ENCODE measurements at regions not wholly inside any gene's neighbourhood (a gene's known extent, or its start where the extent isn't known, plus 50 kb on each side); places are given as distances from the start of the nearest gene placed in this dataset.

GRCh38 chr2:57180042-57180567 is 866.5 kb upstream of the VRK2 start:
- Histone ChIP-seq H3K4me3 (ENCODE audit: insufficient read depth, low read length, poor library complexity, severe bottlenecking) (no peak overlapping the region), H3K4me2 (ENCODE audit: low read depth, low read length, poor library complexity, severe bottlenecking) (no peak overlapping the region), H3K27ac (ENCODE audit: low read depth, low read length) (no peak overlapping the region), H3K79me2 (ENCODE audit: insufficient read depth, low read length) (no peaks in the 10 kb centered on the region), H3K9me3 (ENCODE audit: insufficient read depth, low read length) (no peaks in the 10 kb centered on the region), H4K20me1 (ENCODE audit: low read depth, low read length) (no peaks in the 10 kb centered on the region), H3K36me3 (ENCODE audit: low read length) (no peaks in the 10 kb centered on the region), H3F3A (ENCODE audit: insufficient read depth) (no peaks in the 10 kb centered on the region), H2AFZ (ENCODE audit: low read depth, low read length, severe bottlenecking) (no peak overlapping the region), H3K9me2 (replicated peaks; ENCODE audit: insufficient read depth, low read length) (no peaks in the 10 kb centered on the region), H3K9ac (ENCODE audit: low read length) (no peak overlapping the region), H3K27me3 (ENCODE audit: low read length) (no peaks in the 10 kb centered on the region)
- TF ChIP-seq EZH2phosphoT487 (conservative IDR thresholded peaks at IDR 0.05; ENCODE audit: low read length), result no peak
- TF ChIP-seq CTCF (IDR thresholded peaks at IDR 0.05; ENCODE audit: insufficient read depth, low read length, poor library complexity, severe bottlenecking), result no peak

GRCh38 chr2:57180678-57181077 is 865.9 kb upstream of the VRK2 start:
- H3K36me3 ChIP-seq (ENCODE audit: low read length), result no peaks in the 10 kb centered on the region
- H3K4me3 ChIP-seq (ENCODE audit: insufficient read depth, low read length, poor library complexity, severe bottlenecking), result no peak overlapping the region
- H3K27me3 ChIP-seq (ENCODE audit: low read length), result no peaks in the 10 kb centered on the region
- H3K9ac ChIP-seq (ENCODE audit: low read length), result no peak overlapping the region
- no peak overlapping the region for H2AFZ ChIP-seq (ENCODE audit: low read depth, low read length, severe bottlenecking)
- H3F3A ChIP-seq (ENCODE audit: insufficient read depth), result no peaks in the 10 kb centered on the region
- H3K4me2 ChIP-seq (ENCODE audit: low read depth, low read length, poor library complexity, severe bottlenecking), result no peak overlapping the region
- no peaks in the 10 kb centered on the region for H3K9me3 ChIP-seq (ENCODE audit: insufficient read depth, low read length)
- no peak for TF ChIP-seq CTCF (IDR thresholded peaks at IDR 0.05; ENCODE audit: insufficient read depth, low read length, poor library complexity, severe bottlenecking)
- no peak for TF ChIP-seq EZH2phosphoT487 (conservative IDR thresholded peaks at IDR 0.05; ENCODE audit: low read length)
- H3K27ac ChIP-seq (ENCODE audit: low read depth, low read length), result no peak overlapping the region
- no peaks in the 10 kb centered on the region for H3K79me2 ChIP-seq (ENCODE audit: insufficient read depth, low read length)
- no peaks in the 10 kb centered on the region for H3K9me2 ChIP-seq (replicated peaks; ENCODE audit: insufficient read depth, low read length)
- H4K20me1 ChIP-seq (ENCODE audit: low read depth, low read length), result no peaks in the 10 kb centered on the region

DNA sequence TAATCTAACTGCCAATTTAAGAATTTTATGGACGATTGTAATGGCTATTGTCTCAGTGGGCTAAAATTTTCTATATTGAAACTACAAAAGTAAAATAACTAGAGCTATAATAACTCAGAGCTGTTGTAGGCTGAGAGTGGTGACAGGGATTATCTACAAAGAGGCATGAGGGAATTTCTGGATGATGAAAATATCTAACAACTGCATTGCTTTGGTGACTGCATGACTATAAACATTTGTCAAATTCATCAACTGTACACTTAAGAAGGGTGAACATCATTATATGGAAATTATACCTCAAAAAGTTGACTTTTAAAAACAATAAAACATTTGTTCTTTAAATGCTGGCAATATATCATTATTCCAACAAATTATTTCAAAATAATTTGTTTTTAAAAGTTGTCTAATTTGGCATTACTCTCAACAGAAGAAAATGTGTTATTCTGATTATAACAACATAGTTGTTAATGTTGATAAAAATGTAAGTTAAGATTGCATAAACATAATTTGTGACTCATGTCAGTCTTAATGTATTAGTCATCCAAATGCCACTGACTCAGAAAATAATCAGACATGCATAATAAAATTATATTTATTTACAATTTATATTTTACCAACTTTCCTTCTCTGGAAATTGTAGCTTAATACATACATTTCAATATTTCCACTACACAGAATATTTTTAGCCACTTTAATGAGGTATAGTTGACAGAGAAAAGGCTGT is 865.1 kb upstream of the VRK2 start:
- Histone ChIP-seq H3K4me2 (ENCODE audit: low read depth, low read length, poor library complexity, severe bottlenecking) (no peak overlapping the region), H3K27ac (ENCODE audit: low read depth, low read length) (no peak overlapping the region), H3K4me3 (ENCODE audit: insufficient read depth, low read length, poor library complexity, severe bottlenecking) (no peak overlapping the region), H3K36me3 (ENCODE audit: low read length) (no peaks in the 10 kb centered on the region), H3K79me2 (ENCODE audit: insufficient read depth, low read length) (no peaks in the 10 kb centered on the region), H3F3A (ENCODE audit: insufficient read depth) (no peaks in the 10 kb centered on the region), H3K9me2 (replicated peaks; ENCODE audit: insufficient read depth, low read length) (no peaks in the 10 kb centered on the region), H3K27me3 (ENCODE audit: low read length) (no peaks in the 10 kb centered on the region), H3K9me3 (ENCODE audit: insufficient read depth, low read length) (no peaks in the 10 kb centered on the region), H2AFZ (ENCODE audit: low read depth, low read length, severe bottlenecking) (no peak overlapping the region), H3K9ac (ENCODE audit: low read length) (no peak overlapping the region), H4K20me1 (ENCODE audit: low read depth, low read length) (no peaks in the 10 kb centered on the region)
- TF ChIP-seq EZH2phosphoT487 (conservative IDR thresholded peaks at IDR 0.05; ENCODE audit: low read length), result no peak
- TF ChIP-seq CTCF (IDR thresholded peaks at IDR 0.05; ENCODE audit: insufficient read depth, low read length, poor library complexity, severe bottlenecking), result no peak

Data from SU-DHL-6 (cell line).